B cell (primary cell): ENCODE measurements at regions not wholly inside any gene's neighbourhood (a gene's known extent, or its start where the extent isn't known, plus 50 kb on each side); places are given as distances from the start of the nearest gene placed in this dataset.

ENCODE experiments used
- ATAC-seq: fragments of 200-7000 bp; cut with Tn5 transposase; one replicate; pipeline ENCODE4 v1.10.0; 2021; ENCODE audit warnings: low read depth, mild to moderate bottlenecking, moderate number of reproducible peaks, moderate library complexity
- CTCF ChIA-PET: fragments of 350-600 bp; sonication (Branson Sonifier 250); formaldehyde crosslinking; loops from one replicate; lab custom pipeline; 2021; ENCODE audit warnings: antibody characterized with exemption, inconsistent platforms; lab: Charles Lee
- POLR2A ChIA-PET: fragments of 350-600 bp; sonication (Branson Sonifier 250); formaldehyde crosslinking; loops from one replicate; lab custom pipeline; 2021; ENCODE audit warnings: antibody characterized with exemption; lab: Charles Lee
- DNase-seq: peaks from one replicate; pipeline ENCODE4 v3.0.0; 2013
- H2AFZ ChIP-seq: 2 replicates; pipeline ENCODE4 v1.6.1; 2012; ENCODE audit warnings: mild to moderate bottlenecking, low read depth, low read length; ENCODE audit not compliant: insufficient read depth, poor library complexity, severe bottlenecking
- H3K27ac ChIP-seq, 2 donors: 1 replicate in 1 of 2; 2 replicates in 1 of 2; pipeline ENCODE4 v1.5.1; 2012 to 2013; ENCODE audit warnings: low read length in 2 of 2, mild to moderate bottlenecking in 2 of 2, moderate library complexity in 1 of 2
- H3K27me3 ChIP-seq, 4 experiments: fragments of 200-600 bp in 1 of 4; sonication (generic) in 1 of 4; replicated peaks in 1 of 4; 1 replicate in 2 of 4; 2 replicates in 2 of 4; pipeline versions ENCODE4 v1.6.1 to v1.7.0; 2013 to 2016; ENCODE audit warnings: low read length in 3 of 4, mild to moderate bottlenecking in 2 of 4, mixed read lengths in 1 of 4, moderate library complexity in 1 of 4; ENCODE audit not compliant: insufficient read depth in 4 of 4, control insufficient read depth in 3 of 4; ENCODE audit errors: control extremely low read depth in 1 of 4
- H3K36me3 ChIP-seq, 2 experiments: replicated peaks in 1 of 2; 1 replicate in 1 of 2; 2 replicates in 1 of 2; pipeline versions ENCODE4 v1.6.1 to v1.7.1; 2013; ENCODE audit warnings: low read length in 1 of 2; ENCODE audit not compliant: insufficient read depth in 2 of 2, control insufficient read depth in 1 of 2; ENCODE audit errors: control extremely low read depth in 1 of 2, extremely low read depth in 1 of 2
- H3K4me1 ChIP-seq, 2 donors: fragments of 200-600 bp in 1 of 2; sonication (generic) in 1 of 2; 1 replicate in 1 of 2; 2 replicates in 1 of 2; pipeline versions ENCODE4 v1.5.1 to v1.6.1; 2013 to 2017; ENCODE audit warnings: low read length in 2 of 2; ENCODE audit not compliant: control insufficient read depth in 2 of 2, insufficient read depth in 2 of 2
- H3K4me2 ChIP-seq: replicated peaks from 2 replicates; pipeline ENCODE3; 2012; ENCODE audit warnings: mild to moderate bottlenecking, low read depth, low read length; ENCODE audit not compliant: poor library complexity, severe bottlenecking
- H3K4me3 ChIP-seq, 5 experiments: fragments of 200-600 bp in 1 of 5; sonication (generic) in 1 of 5; 1 replicate in 3 of 5; 2 replicates in 2 of 5; pipeline versions ENCODE4 v1.5.1 to v1.7.0; 2011 to 2016; ENCODE audit warnings: low read length in 4 of 5, mild to moderate bottlenecking in 4 of 5, low read depth in 2 of 5, control low read depth in 1 of 5, moderate library complexity in 1 of 5; ENCODE audit not compliant: insufficient read depth in 1 of 5; ENCODE audit errors: control extremely low read depth in 1 of 5, extremely low read depth in 1 of 5
- H3K79me2 ChIP-seq: fragments of 200-600 bp; sonication (generic); one replicate; pipeline ENCODE4 v1.6.0; 2016; ENCODE audit warnings: low read length; ENCODE audit not compliant: control insufficient read depth, insufficient read depth
- H3K9ac ChIP-seq: fragments of 200-600 bp; sonication (generic); 2 replicates; pipeline ENCODE4 v1.6.1; 2017; ENCODE audit warnings: mild to moderate bottlenecking, low read length, moderate library complexity
- H3K9me3 ChIP-seq, 3 donors: one replicate each; pipeline versions ENCODE4 v1.6.1 to v1.7.1; 2013; ENCODE audit warnings: low read length in 2 of 3; ENCODE audit not compliant: control insufficient read depth in 2 of 3, insufficient read depth in 1 of 3; ENCODE audit errors: control extremely low read depth in 1 of 3
- H4K20me1 ChIP-seq: 2 replicates; pipeline ENCODE4 v1.6.0; 2012; ENCODE audit warnings: mild to moderate bottlenecking, low read length; ENCODE audit not compliant: insufficient read depth, control insufficient read depth, poor library complexity, severe bottlenecking
- H3K27ac Mint-ChIP-seq: one replicate; pipeline ENCODE4 v1.8.0; 2021; ENCODE audit warnings: mixed read lengths
- H3K27me3 Mint-ChIP-seq: one replicate; pipeline ENCODE4 v1.8.0; 2021; ENCODE audit warnings: mixed read lengths
- H3K4me1 Mint-ChIP-seq: one replicate; pipeline ENCODE4 v1.8.0; 2021; ENCODE audit warnings: mixed read lengths
- H3K4me3 Mint-ChIP-seq: one replicate; pipeline ENCODE4 v1.8.0; 2021; ENCODE audit warnings: mixed read lengths
- H3K9me3 Mint-ChIP-seq: one replicate; pipeline ENCODE4 v1.8.0; 2022; ENCODE audit warnings: mixed read lengths; ENCODE audit not compliant: insufficient read depth
- CTCF ChIP-seq: fragments of 200-600 bp; IDR thresholded peaks from one replicate; pipeline ENCODE4 v1.8.0; 2022; ENCODE audit warnings: antibody characterized with exemption, mild to moderate bottlenecking
- EZH2 ChIP-seq: IDR thresholded peaks from 2 replicates; pipeline ENCODE4 v1.6.1; 2012; ENCODE audit warnings: borderline replicate concordance, low read depth, mild to moderate bottlenecking, moderate library complexity, low read length; ENCODE audit not compliant: insufficient read depth, poor library complexity, severe bottlenecking
- WGBS: methylation state at CpG from one replicate; pipeline ENCODE4 v1.1.5; 2013; ENCODE audit warnings: missing lambda C conversion rate; ENCODE audit not compliant: insufficient coverage; 5-methylcytosine and 5-hydroxymethylcytosine counted together
- intact Hi-C: fragments of 100-400 bp; cut with micrococcal nuclease; formaldehyde crosslinking; loops from one replicate; pipeline ENCODE4 v1.10.0; 2022

GRCh38 chr3:21152555-21152954, 598.5 kb downstream of the ZNF385D start:
- H3K9ac ChIP-seq: no peak overlapping the region
- no peaks in the 10 kb centered on the region for H3K4me1 Mint-ChIP-seq
- ATAC-seq: no peak
- H3K27me3 Mint-ChIP-seq: no peaks in the 10 kb centered on the region
- ChIA-PET POLR2A (no interaction called here), CTCF (no interaction called here)
- TF ChIP-seq CTCF (no peak), EZH2 (no peak)
- no peaks in the 10 kb centered on the region for H3K9me3 ChIP-seq
- H3K4me3 Mint-ChIP-seq: no peak overlapping the region
- H3K4me2 ChIP-seq: no peak overlapping the region
- no peak overlapping the region for H3K27ac ChIP-seq
- H3K79me2 ChIP-seq: no peaks in the 10 kb centered on the region
- H3K9me3 Mint-ChIP-seq: no peaks in the 10 kb centered on the region
- H2AFZ ChIP-seq: no peak overlapping the region
- intact Hi-C loops: no loop called here
- DNase-seq: no peak
- no peaks in the 10 kb centered on the region for H4K20me1 ChIP-seq
- H3K4me3 ChIP-seq: no peak overlapping the region
- H3K27ac Mint-ChIP-seq: no peak overlapping the region
- H3K4me1 ChIP-seq: no peaks in the 10 kb centered on the region
- no peaks in the 10 kb centered on the region for H3K36me3 ChIP-seq
- WGBS: 83% methylated on average over 1 of the region's 5 CpGs
- no peaks in the 10 kb centered on the region for H3K27me3 ChIP-seq

GRCh38 chr3:21142949-21143348, 608.1 kb downstream of the ZNF385D start:
- TF ChIP-seq EZH2 (no peak), CTCF (no peak)
- Mint-ChIP-seq H3K27ac (no peak overlapping the region), H3K9me3 (no peaks in the 10 kb centered on the region), H3K27me3 (no peaks in the 10 kb centered on the region), H3K4me1 (no peaks in the 10 kb centered on the region), H3K4me3 (no peak overlapping the region)
- Histone ChIP-seq H3K36me3 (no peaks in the 10 kb centered on the region), H4K20me1 (no peaks in the 10 kb centered on the region), H3K27ac (no peak overlapping the region), H3K4me3 (no peak overlapping the region), H2AFZ (no peak overlapping the region), H3K79me2 (no peaks in the 10 kb centered on the region), H3K4me2 (no peak overlapping the region), H3K27me3 (no peaks in the 10 kb centered on the region), H3K9ac (no peak overlapping the region), H3K9me3 (peaks cover 0 to 3% (median 0%) of the 10 kb centered on the region in 3 donors), H3K4me1 (no peaks in the 10 kb centered on the region)
- CTCF ChIA-PET: no interaction called here
- intact Hi-C loops: no loop called here
- WGBS: no CpG with 5 or more reads among the region's 3 CpGs
- DNase-seq: no peak
- no peak for ATAC-seq
- POLR2A ChIA-PET: no interaction called here
